Parathyroid adenoma (tissue), 2 donors: ENCODE measurements at regions not wholly inside any gene's neighbourhood (a gene's known extent, or its start where the extent isn't known, plus 50 kb on each side); places are given as distances from the start of the nearest gene placed in this dataset.

Experiments used
- H2AFZ ChIP-seq: fragments of 300-600 bp; sonication (generic); one replicate; pipeline ENCODE4 v1.7.0; 2017; ENCODE audit warnings: antibody characterized with exemption, mild to moderate bottlenecking
- H3K27ac ChIP-seq: fragments of 300-600 bp; sonication (generic); one replicate; pipeline ENCODE4 v1.7.0; 2017
- H3K27me3 ChIP-seq: fragments of 300-600 bp; sonication (generic); one replicate; pipeline ENCODE4 v1.7.0; 2017; ENCODE audit warnings: low read length; ENCODE audit not compliant: control insufficient read depth, insufficient read depth
- H3K36me3 ChIP-seq: fragments of 300-600 bp; sonication (generic); one replicate; pipeline ENCODE4 v1.7.0; 2017; ENCODE audit warnings: low read length; ENCODE audit not compliant: control insufficient read depth, insufficient read depth
- H3K4me1 ChIP-seq: fragments of 300-600 bp; sonication (generic); one replicate; pipeline ENCODE4 v1.7.0; 2017; ENCODE audit warnings: control low read depth
- H3K4me2 ChIP-seq: fragments of 300-600 bp; sonication (generic); one replicate; pipeline ENCODE4 v1.7.0; 2017; ENCODE audit warnings: low read length
- H3K4me3 ChIP-seq: fragments of 300-600 bp; sonication (generic); one replicate; pipeline ENCODE4 v1.7.0; 2017; ENCODE audit warnings: low read depth, low read length
- H3K79me2 ChIP-seq: fragments of 300-600 bp; sonication (generic); one replicate; pipeline ENCODE4 v1.7.0; 2017; ENCODE audit warnings: control low read depth
- H3K9ac ChIP-seq: fragments of 300-600 bp; sonication (generic); one replicate; pipeline ENCODE4 v1.7.0; 2017; ENCODE audit warnings: mild to moderate bottlenecking
- H3K9me3 ChIP-seq: fragments of 300-600 bp; sonication (generic); one replicate; pipeline ENCODE4 v1.7.0; 2017; ENCODE audit warnings: low read length; ENCODE audit not compliant: control insufficient read depth
- CTCF ChIP-seq: fragments of 300-600 bp; sonication (generic); IDR thresholded peaks from one replicate; pipeline ENCODE4 v1.7.0; 2017; ENCODE audit warnings: antibody characterized with exemption, mild to moderate bottlenecking
- donor health status: primary hyperparathyroidism.

- no peak overlapping the region for H3K27ac ChIP-seq
- no peak overlapping the region for H3K4me3 ChIP-seq
- no peak overlapping the region for H3K4me2 ChIP-seq
- no peak for TF ChIP-seq CTCF
- H3K9me3 ChIP-seq = no peaks in the 10 kb centered on the region
- H3K27me3 ChIP-seq = no peaks in the 10 kb centered on the region
- H3K79me2 ChIP-seq = no peaks in the 10 kb centered on the region
- H3K36me3 ChIP-seq = no peaks in the 10 kb centered on the region
- H2AFZ ChIP-seq = no peak overlapping the region
- no peak overlapping the region for H3K9ac ChIP-seq
- H3K4me1 ChIP-seq = no peaks in the 10 kb centered on the region
Measured at GRCh38 chr6:165002866-165003265, 306.5 kb downstream of the C6orf118 start.

- Histone ChIP-seq H3K27me3 (no peaks in the 10 kb centered on the region), H3K4me2 (no peak overlapping the region), H3K4me3 (no peak overlapping the region), H3K79me2 (no peaks in the 10 kb centered on the region), H3K4me1 (no peaks in the 10 kb centered on the region), H3K36me3 (no peaks in the 10 kb centered on the region), H3K27ac (no peak overlapping the region), H3K9ac (no peak overlapping the region), H3K9me3 (no peaks in the 10 kb centered on the region), H2AFZ (no peak overlapping the region)
- no peak for TF ChIP-seq CTCF
Measured at GRCh38 chr6:165002358-165002757, 307.0 kb downstream of the C6orf118 start.

GRCh38 chr6:165001502-165002157 is 307.8 kb downstream of the C6orf118 start:
- Histone ChIP-seq H3K36me3 (no peaks in the 10 kb centered on the region), H3K4me2 (no peak overlapping the region), H3K4me3 (no peak overlapping the region), H3K79me2 (no peaks in the 10 kb centered on the region), H3K27ac (no peak overlapping the region), H3K27me3 (no peaks in the 10 kb centered on the region), H2AFZ (no peak overlapping the region), H3K9ac (no peak overlapping the region), H3K9me3 (no peaks in the 10 kb centered on the region), H3K4me1 (no peaks in the 10 kb centered on the region)
- TF ChIP-seq CTCF = no peak

- Histone ChIP-seq H3K36me3 (no peaks in the 10 kb centered on the region), H3K4me3 (no peak overlapping the region), H2AFZ (no peak overlapping the region), H3K4me1 (no peaks in the 10 kb centered on the region), H3K27ac (no peak overlapping the region), H3K9me3 (no peaks in the 10 kb centered on the region), H3K9ac (no peak overlapping the region), H3K79me2 (no peaks in the 10 kb centered on the region), H3K27me3 (no peaks in the 10 kb centered on the region), H3K4me2 (no peak overlapping the region)
- TF ChIP-seq CTCF = no peak
Measured at GRCh38 chr6:164998297-164998696, 311.1 kb downstream of the C6orf118 start.

- TF ChIP-seq CTCF = no peak
- H3K9me3 ChIP-seq = no peaks in the 10 kb centered on the region
- H3K79me2 ChIP-seq = no peaks in the 10 kb centered on the region
- no peaks in the 10 kb centered on the region for H3K27me3 ChIP-seq
- no peak overlapping the region for H2AFZ ChIP-seq
- no peak overlapping the region for H3K4me3 ChIP-seq
- H3K36me3 ChIP-seq = no peaks in the 10 kb centered on the region
- H3K4me1 ChIP-seq = no peaks in the 10 kb centered on the region
- H3K4me2 ChIP-seq = no peak overlapping the region
- no peak overlapping the region for H3K27ac ChIP-seq
- no peak overlapping the region for H3K9ac ChIP-seq
Measured at GRCh38 chr6:164996838-164997237, 312.6 kb downstream of the C6orf118 start.
